ENCODE measurements at regions not wholly inside any gene's neighbourhood (a gene's known extent, or its start where the extent isn't known, plus 50 kb on each side); places are given as distances from the start of the nearest gene placed in this dataset.

GRCh38 chr7:108771853-108772252 lies 202.2 kb downstream of the DNAJB9 start:
- intact Hi-C loops (cut with DNase I), result no loop called here
- Histone ChIP-seq H3K36me3 (no peaks in the 10 kb centered on the region), H3K27me3 (no peaks in the 10 kb centered on the region), H3K4me3 (no peak overlapping the region), H3K9me3 (no peaks in the 10 kb centered on the region), H3K27ac (no peak overlapping the region), H3K4me1 (no peaks in the 10 kb centered on the region)
- no peak for DNase-seq (ENCODE audit: low spot score in 2 of 2)
- TF ChIP-seq CTCF (IDR thresholded peaks at IDR 0.05), result no peak

- intact Hi-C loops (cut with DNase I), result no loop called here
- no peak for TF ChIP-seq CTCF (IDR thresholded peaks at IDR 0.05)
- Histone ChIP-seq H3K27ac (no peak overlapping the region), H3K4me3 (no peak overlapping the region), H3K36me3 (no peaks in the 10 kb centered on the region), H3K4me1 (no peaks in the 10 kb centered on the region), H3K27me3 (no peaks in the 10 kb centered on the region), H3K9me3 (no peaks in the 10 kb centered on the region)
- no peak for DNase-seq (ENCODE audit: low spot score in 2 of 2)
Measured at GRCh38 chr7:108777966-108778365, 208.3 kb downstream of the DNAJB9 start.

- H3K27me3 ChIP-seq, result no peaks in the 10 kb centered on the region
- intact Hi-C loops (cut with DNase I), result no loop called here
- no peak for DNase-seq (ENCODE audit: low spot score in 2 of 2)
- no peak overlapping the region for H3K4me3 ChIP-seq
- H3K36me3 ChIP-seq, result no peaks in the 10 kb centered on the region
- H3K4me1 ChIP-seq, result no peaks in the 10 kb centered on the region
- no peak for TF ChIP-seq CTCF (IDR thresholded peaks at IDR 0.05)
- peaks cover 0 to 11% of the 10 kb centered on the region in 2 donors for H3K9me3 ChIP-seq
- H3K27ac ChIP-seq, result no peak overlapping the region
Measured at GRCh38 chr7:108789451-108789850, 219.8 kb downstream of the DNAJB9 start.

DNA sequence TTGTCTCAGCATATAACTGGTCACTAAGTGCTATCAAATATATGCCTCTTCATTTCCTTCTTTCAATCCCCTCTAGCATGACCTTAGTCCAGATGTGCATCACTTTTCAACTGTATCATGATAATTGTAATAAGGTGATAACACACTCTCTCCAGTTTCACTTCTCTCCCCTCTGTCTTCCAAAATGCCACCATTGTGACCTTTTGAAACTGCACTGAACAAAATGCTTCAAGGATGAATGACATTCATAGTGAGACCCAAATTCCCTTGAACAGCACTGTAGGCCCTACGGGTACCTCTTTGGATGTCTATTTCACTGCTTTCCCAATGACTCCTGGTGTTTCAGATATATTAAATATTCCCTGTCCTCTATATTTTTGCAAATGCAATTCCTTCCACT lies 224.8 kb downstream of the DNAJB9 start:
- no peak for TF ChIP-seq CTCF (IDR thresholded peaks at IDR 0.05)
- no peaks in the 10 kb centered on the region for H3K36me3 ChIP-seq
- no peaks in the 10 kb centered on the region for H3K4me1 ChIP-seq
- DNase-seq (ENCODE audit: low spot score in 2 of 2), result no peak
- H3K27me3 ChIP-seq, result no peaks in the 10 kb centered on the region
- H3K4me3 ChIP-seq, result no peak overlapping the region
- H3K9me3 ChIP-seq, result peaks cover 0 to 4% of the 10 kb centered on the region in 2 donors
- intact Hi-C loops (cut with DNase I), result no loop called here
- H3K27ac ChIP-seq, result no peak overlapping the region

GRCh38 chr7:108802650-108803049 lies 233.0 kb downstream of the DNAJB9 start:
- intact Hi-C loops (cut with DNase I), result no loop called here
- no peak for TF ChIP-seq CTCF (IDR thresholded peaks at IDR 0.05)
- H3K27ac ChIP-seq, result no peak overlapping the region

GRCh38 chr7:108805808-108806397 lies 236.2 kb downstream of the DNAJB9 start:
- Histone ChIP-seq H3K4me1 (no peaks in the 10 kb centered on the region), H3K27me3 (no peaks in the 10 kb centered on the region), H3K4me3 (no peak overlapping the region), H3K9me3 (no peaks in the 10 kb centered on the region), H3K27ac (no peak overlapping the region), H3K36me3 (no peaks in the 10 kb centered on the region)
- intact Hi-C loops (cut with DNase I), result no loop called here
- no peak for DNase-seq (ENCODE audit: low spot score in 2 of 2)
- peak in 1 of 3 experiments; percentile 14 for TF ChIP-seq CTCF (IDR thresholded peaks at IDR 0.05)

More at GRCh38 chr7:108802650-108803049, 233.0 kb downstream of the DNAJB9 start:
- Histone ChIP-seq H3K36me3 (no peaks in the 10 kb centered on the region), H3K9me3 (no peaks in the 10 kb centered on the region), H3K4me1 (no peaks in the 10 kb centered on the region), H3K27me3 (no peaks in the 10 kb centered on the region), H3K4me3 (no peak overlapping the region)
- no peak for DNase-seq (ENCODE audit: low spot score in 2 of 2)

Data from ascending aorta (tissue), 2 donors.